T-cell (primary cell): ENCODE measurements at regions not wholly inside any gene's neighbourhood (a gene's known extent, or its start where the extent isn't known, plus 50 kb on each side); places are given as distances from the start of the nearest gene placed in this dataset.

ENCODE experiments used
- ATAC-seq, 4 experiments: fragments of 200-7000 bp in 3 of 4; fragments of 150-1000 bp in 1 of 4; cut with Tn5 transposase; replicated peaks in 1 of 4; 1 replicate in 3 of 4; 2 replicates in 1 of 4; pipeline ENCODE4 v1.10.0; 2021; ENCODE audit warnings: moderate library complexity in 3 of 4, mild to moderate bottlenecking in 2 of 4, moderate number of reproducible peaks in 1 of 4
- CTCF ChIA-PET, 2 donors: fragments of 300-600 bp; sonication (Branson Sonifier 250); formaldehyde crosslinking; loops; one replicate each; lab custom pipeline; 2022; ENCODE audit warnings: antibody characterized with exemption in 2 of 2; lab: Charles Lee
- POLR2A ChIA-PET, 2 donors: fragments of 300-600 bp; sonication (Branson Sonifier 250); formaldehyde crosslinking; loops; one replicate each; lab custom pipeline; 2022; ENCODE audit warnings: antibody characterized with exemption in 2 of 2; lab: Charles Lee
- DNase-seq, 35 experiments: peaks; one replicate each; pipeline versions ENCODE4 v3.0.0 to v3.0.0-alpha.2; 2013 to 2023
- H3K27ac ChIP-seq: one replicate; pipeline ENCODE4 v1.5.1; 2013; ENCODE audit warnings: low read length
- H3K27me3 ChIP-seq, 2 experiments: replicated peaks in 1 of 2; 1 replicate in 1 of 2; 2 replicates in 1 of 2; pipeline versions ENCODE4 v1.6.1 to v1.7.0; 2013; ENCODE audit warnings: low read length in 1 of 2, mixed read lengths in 1 of 2; ENCODE audit not compliant: control insufficient read depth in 2 of 2, insufficient read depth in 2 of 2; ENCODE audit errors: extremely low read depth in 1 of 2
- H3K36me3 ChIP-seq, 2 donors: 1 replicate in 1 of 2; 2 replicates in 1 of 2; pipeline versions ENCODE4 v1.6.1 to v1.7.0; 2013; ENCODE audit warnings: low read length in 1 of 2; ENCODE audit not compliant: control insufficient read depth in 2 of 2, insufficient read depth in 1 of 2; ENCODE audit errors: extremely low read depth in 1 of 2
- H3K4me1 ChIP-seq, 2 experiments: 1 replicate in 1 of 2; 2 replicates in 1 of 2; pipeline versions ENCODE4 v1.6.1 to v1.7.0; 2013; ENCODE audit warnings: low read length in 2 of 2, mixed read lengths in 1 of 2; ENCODE audit not compliant: insufficient read depth in 2 of 2, control insufficient read depth in 1 of 2; ENCODE audit errors: extremely low read depth in 1 of 2
- H3K4me3 ChIP-seq, 2 donors: 1 replicate in 1 of 2; 2 replicates in 1 of 2; pipeline versions ENCODE4 v1.5.1 to v1.7.0; 2013; ENCODE audit warnings: mild to moderate bottlenecking in 2 of 2, low read length in 1 of 2, moderate library complexity in 1 of 2; ENCODE audit not compliant: control insufficient read depth in 1 of 2; ENCODE audit errors: extremely low read depth in 1 of 2
- H3K9me3 ChIP-seq: 2 replicates; pipeline ENCODE4 v1.7.0; 2013
- H3K27ac Mint-ChIP-seq, 2 donors: one replicate each; pipeline ENCODE4 v1.8.0; 2020 to 2021; ENCODE audit warnings: mild to moderate bottlenecking in 2 of 2, mixed read lengths in 2 of 2
- H3K27me3 Mint-ChIP-seq, 2 donors: one replicate each; pipeline ENCODE4 v1.8.0; 2021 to 2022; ENCODE audit warnings: mixed read lengths in 2 of 2
- H3K36me3 Mint-ChIP-seq: one replicate; pipeline ENCODE4 v1.8.0; 2021; ENCODE audit warnings: mixed read lengths
- H3K4me1 Mint-ChIP-seq, 3 donors: one replicate each; pipeline ENCODE4 v1.8.0; 2020 to 2022; ENCODE audit warnings: mixed read lengths in 3 of 3, mild to moderate bottlenecking in 1 of 3
- H3K4me3 Mint-ChIP-seq, 3 donors: one replicate each; pipeline ENCODE4 v1.8.0; 2020 to 2022; ENCODE audit warnings: mild to moderate bottlenecking in 3 of 3, mixed read lengths in 3 of 3, moderate library complexity in 3 of 3
- H3K9me3 Mint-ChIP-seq, 3 donors: one replicate each; pipeline ENCODE4 v1.8.0; 2020 to 2022; ENCODE audit warnings: mixed read lengths in 3 of 3
- WGBS: methylation state at CpG from one replicate; pipeline ENCODE4 v1.1.5; 2013; ENCODE audit warnings: missing lambda C conversion rate; ENCODE audit not compliant: insufficient coverage; 5-methylcytosine and 5-hydroxymethylcytosine counted together

- Mint-ChIP-seq H3K4me3 (no peak overlapping the region), H3K4me1 (no peaks in the 10 kb centered on the region), H3K27me3 (peaks cover 17 to 34% of the 10 kb centered on the region in 2 donors), H3K27ac (no peak overlapping the region), H3K9me3 (no peaks in the 10 kb centered on the region), H3K36me3 (no peaks in the 10 kb centered on the region)
- peaks cover 4 to 34% of the 10 kb centered on the region in 2 experiments for H3K27me3 ChIP-seq
- CTCF ChIA-PET = no interaction called here
- H3K4me1 ChIP-seq = no peaks in the 10 kb centered on the region
- DNase-seq = no peak
- no peak overlapping the region for H3K27ac ChIP-seq
- no peaks in the 10 kb centered on the region for H3K36me3 ChIP-seq
- no peak for ATAC-seq
- POLR2A ChIA-PET = no interaction called here
- no peak overlapping the region for H3K4me3 ChIP-seq
- H3K9me3 ChIP-seq = no peaks in the 10 kb centered on the region
- 89% methylated on average over 4 of the region's 4 CpGs for WGBS
These were observed 62.0 kb downstream of the HAPSTR1 start for GRCh38 chr16:9153502-9153864.

DNA sequence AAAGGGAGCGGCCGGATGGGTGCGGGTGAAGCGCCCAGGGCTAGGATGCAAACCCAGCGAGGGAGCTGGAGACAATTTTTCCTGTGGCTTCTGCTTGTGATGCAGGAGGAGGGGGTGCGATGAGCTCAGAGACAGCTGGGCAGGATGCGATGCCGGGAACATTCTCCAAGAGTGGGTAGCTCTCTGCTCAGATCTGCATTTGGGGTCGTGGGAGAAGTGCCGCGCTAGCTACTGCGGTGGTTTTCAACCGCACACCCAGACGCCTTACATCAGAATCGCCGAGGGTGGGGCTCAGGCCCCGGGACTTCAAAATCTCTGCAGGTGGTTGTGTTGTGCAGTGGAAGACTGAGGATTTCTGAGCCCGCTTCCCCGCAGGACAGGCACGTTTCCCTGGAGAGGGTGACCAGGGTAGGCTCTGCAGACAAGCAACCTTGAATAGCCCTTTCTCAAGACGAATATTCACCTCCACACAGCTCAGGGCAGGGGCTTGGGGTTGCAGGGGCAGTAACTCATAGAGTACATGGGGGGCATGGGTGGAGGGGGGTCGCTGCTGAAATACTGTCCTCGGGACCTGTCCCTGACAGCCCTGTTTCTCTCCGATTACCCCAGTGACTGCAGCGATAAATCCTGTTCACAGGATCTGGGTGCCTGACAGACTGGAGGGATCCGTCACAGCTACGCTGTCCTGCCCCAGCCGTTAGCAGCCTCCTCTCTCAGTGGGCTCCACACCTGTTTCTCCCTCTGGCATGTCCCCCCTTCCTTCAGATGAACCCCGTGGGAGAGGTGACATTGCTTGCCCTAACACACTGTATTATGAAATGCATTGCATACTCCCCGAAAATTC lies 63.3 kb downstream of the HAPSTR1 start:
- DNase-seq = no peak
- Mint-ChIP-seq H3K4me1 (peaks cover 0 to 1% (median 0%) of the 10 kb centered on the region in 3 donors), H3K9me3 (no peaks in the 10 kb centered on the region), H3K27ac (no peak overlapping the region), H3K4me3 (no peak overlapping the region), H3K36me3 (no peaks in the 10 kb centered on the region), H3K27me3 (peaks cover 22 to 46% of the 10 kb centered on the region in 2 donors)
- H3K27me3 ChIP-seq = peaks cover 4 to 45% of the 10 kb centered on the region in 2 experiments
- no peak for ATAC-seq
- H3K9me3 ChIP-seq = no peaks in the 10 kb centered on the region
- no peak overlapping the region for H3K4me3 ChIP-seq
- CTCF ChIA-PET = no interaction called here
- whole genome bisulfite sequencing = 47% methylated on average over 21 of the region's 30 CpGs
- H3K27ac ChIP-seq = no peak overlapping the region
- H3K36me3 ChIP-seq = no peaks in the 10 kb centered on the region
- no peaks in the 10 kb centered on the region for H3K4me1 ChIP-seq
- POLR2A ChIA-PET = no interaction called here

- Histone ChIP-seq H3K36me3 (no peaks in the 10 kb centered on the region), H3K4me1 (no peaks in the 10 kb centered on the region), H3K27ac (no peak overlapping the region), H3K4me3 (no peak overlapping the region), H3K27me3 (peaks cover 4 to 52% of the 10 kb centered on the region in 2 experiments), H3K9me3 (no peaks in the 10 kb centered on the region)
- DNase-seq (no peak), ATAC-seq (no peak)
- POLR2A ChIA-PET = no interaction called here
- H3K4me1 Mint-ChIP-seq = peaks cover 0 to 5% (median 2%) of the 10 kb centered on the region in 3 donors
- H3K27me3 Mint-ChIP-seq = peaks cover 31 to 55% of the 10 kb centered on the region in 2 donors
- no peaks in the 10 kb centered on the region for H3K36me3 Mint-ChIP-seq
- H3K27ac Mint-ChIP-seq = no peak overlapping the region
- CTCF ChIA-PET = no interaction called here
- H3K4me3 Mint-ChIP-seq = no peak overlapping the region
- H3K9me3 Mint-ChIP-seq = no peaks in the 10 kb centered on the region
- WGBS = 93% methylated on average over 3 of the region's 5 CpGs
These were observed 64.4 kb downstream of the HAPSTR1 start for GRCh38 chr16:9155871-9156270.

- Histone ChIP-seq H3K9me3 (no peaks in the 10 kb centered on the region), H3K4me3 (no peak overlapping the region), H3K27ac (no peak overlapping the region), H3K27me3 (peaks cover 2 to 42% of the 10 kb centered on the region in 2 experiments), H3K4me1 (no peaks in the 10 kb centered on the region), H3K36me3 (no peaks in the 10 kb centered on the region)
- no peak overlapping the region for H3K4me3 Mint-ChIP-seq
- no peaks in the 10 kb centered on the region for H3K36me3 Mint-ChIP-seq
- DNase-seq (peak in 9 of 35 experiments; percentile 8 to 59 (median 34)), ATAC-seq (no peak)
- H3K27ac Mint-ChIP-seq = no peak overlapping the region
- WGBS = 14% methylated on average over 15 of the region's 15 CpGs
- ChIA-PET CTCF (interaction anchor here in 1 of 2 donors (0.5 kb wide), 1 partner anchor 8 kb away, joined by 3 read pairs; no protein-coding TSS in a partner anchor), POLR2A (no interaction called here)
- peaks cover 0 to 4% (median 0%) of the 10 kb centered on the region in 3 donors for H3K9me3 Mint-ChIP-seq
- H3K4me1 Mint-ChIP-seq = peaks cover 0 to 5% (median 2%) of the 10 kb centered on the region in 3 donors
- peaks cover 22 to 42% of the 10 kb centered on the region in 2 donors for H3K27me3 Mint-ChIP-seq
These were observed 68.6 kb downstream of the HAPSTR1 start for GRCh38 chr16:9159839-9160550.

DNA sequence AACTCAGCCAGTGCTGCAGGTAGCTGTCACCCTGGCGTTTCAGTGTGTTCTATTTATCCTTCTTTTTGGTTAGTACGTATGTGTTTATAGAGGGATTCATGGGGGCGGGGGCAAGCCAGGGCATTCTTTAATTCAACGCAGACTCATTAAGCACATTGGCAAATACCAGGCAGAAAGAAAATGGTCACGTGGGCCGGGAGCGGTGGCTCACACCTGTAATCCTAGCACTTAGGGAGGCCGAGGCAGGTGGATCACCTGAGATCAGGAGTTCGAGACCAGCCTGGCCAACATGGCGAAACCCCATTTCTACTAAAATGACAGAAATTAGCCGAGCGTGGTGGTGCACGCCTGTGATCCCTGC lies 69.1 kb downstream of the HAPSTR1 start:
- Mint-ChIP-seq H3K9me3 (peaks cover 0 to 4% (median 0%) of the 10 kb centered on the region in 3 donors), H3K36me3 (no peaks in the 10 kb centered on the region), H3K4me1 (peaks cover 0 to 5% (median 2%) of the 10 kb centered on the region in 3 donors), H3K27ac (no peak overlapping the region), H3K4me3 (no peak overlapping the region), H3K27me3 (peaks cover 22 to 36% of the 10 kb centered on the region in 2 donors)
- ChIA-PET POLR2A (no interaction called here), CTCF (interaction anchor here in 1 of 2 donors (0.5 kb wide), 1 partner anchor 8 kb away, joined by 3 read pairs; no protein-coding TSS in a partner anchor)
- Histone ChIP-seq H3K36me3 (no peaks in the 10 kb centered on the region), H3K27me3 (peaks cover 2 to 41% of the 10 kb centered on the region in 2 experiments), H3K9me3 (no peaks in the 10 kb centered on the region), H3K4me1 (no peaks in the 10 kb centered on the region), H3K27ac (no peak overlapping the region), H3K4me3 (no peak overlapping the region)
- ATAC-seq = no peak
- DNase-seq = no peak
- 81% methylated on average over 10 of the region's 13 CpGs for WGBS

DNA sequence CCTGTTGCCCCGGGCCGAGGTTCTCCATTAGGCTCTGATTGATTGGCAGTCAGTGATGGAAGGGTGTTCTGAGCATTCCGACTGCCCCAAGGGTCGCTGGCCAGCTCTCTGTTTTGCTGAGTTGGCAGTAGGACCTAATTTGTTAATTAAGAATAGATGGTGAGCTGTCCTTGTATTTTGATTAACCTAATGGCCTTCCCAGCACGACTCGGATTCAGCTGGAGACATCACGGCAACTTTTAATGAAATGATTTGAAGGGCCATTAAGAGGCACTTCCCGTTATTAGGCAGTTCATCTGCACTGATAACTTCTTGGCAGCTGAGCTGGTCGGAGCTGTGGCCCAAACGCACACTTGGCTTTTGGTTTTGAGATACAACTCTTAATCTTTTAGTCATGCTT lies 74.2 kb downstream of the HAPSTR1 start:
- ATAC-seq (no peak), DNase-seq (no peak)
- CTCF ChIA-PET = no interaction called here
- Histone ChIP-seq H3K27ac (no peak overlapping the region), H3K27me3 (peaks cover 0 to 16% of the 10 kb centered on the region in 2 experiments), H3K4me1 (no peaks in the 10 kb centered on the region), H3K36me3 (no peaks in the 10 kb centered on the region), H3K4me3 (no peak overlapping the region), H3K9me3 (no peaks in the 10 kb centered on the region)
- peaks cover 0 to 4% (median 0%) of the 10 kb centered on the region in 3 donors for H3K9me3 Mint-ChIP-seq
- no peaks in the 10 kb centered on the region for H3K36me3 Mint-ChIP-seq
- POLR2A ChIA-PET = no interaction called here
- 92% methylated on average over 10 of the region's 10 CpGs for WGBS
- H3K4me1 Mint-ChIP-seq = no peaks in the 10 kb centered on the region
- H3K27me3 Mint-ChIP-seq = no peaks in the 10 kb centered on the region
- no peak overlapping the region for H3K27ac Mint-ChIP-seq
- H3K4me3 Mint-ChIP-seq = no peak overlapping the region
